Mucosa of gallbladder (tissue), 1 donor: ENCODE measurements at regions not wholly inside any gene's neighbourhood (a gene's known extent, or its start where the extent isn't known, plus 50 kb on each side); places are given as distances from the start of the nearest gene placed in this dataset.

Source experiments
- DNase-seq: peaks from one replicate; pipeline ENCODE4 v3.0.0-alpha.2; 2020; ENCODE audit warnings: low spot score
- donor health status: DM: no; HTN: no; CAD: no.

GRCh38 chr2:118565786-118566540 lies 281.5 kb downstream of the EN1 start:
- DNase-seq = no peak

- no peak for DNase-seq
Observed at GRCh38 chr2:118565301-118565700, 282.1 kb downstream of the EN1 start.

GRCh38 chr2:118562144-118562543 lies 285.3 kb downstream of the EN1 start:
- no peak for DNase-seq

- DNase-seq = no peak
Observed at GRCh38 chr2:118558846-118559245, 288.6 kb downstream of the EN1 start.

- DNase-seq = no peak
Observed at GRCh38 chr2:118557791-118558190, 289.7 kb downstream of the EN1 start.

GRCh38 chr2:118557016-118557415 lies 290.4 kb downstream of the EN1 start:
- DNase-seq = no peak

- DNase-seq = no peak
Observed at GRCh38 chr2:118554616-118555015, 292.8 kb downstream of the EN1 start.

- DNase-seq = no peak
Observed at GRCh38 chr2:118549503-118549902, 297.9 kb downstream of the EN1 start.

- no peak for DNase-seq
Observed at GRCh38 chr2:118548880-118549488, 298.5 kb downstream of the EN1 start.

- no peak for DNase-seq
Observed at GRCh38 chr2:118539290-118539689, 308.2 kb downstream of the EN1 start.

GRCh38 chr2:118536306-118536705 lies 311.1 kb downstream of the EN1 start:
- no peak for DNase-seq

- no peak for DNase-seq
Observed at GRCh38 chr2:118535818-118536212, 311.6 kb downstream of the EN1 start.

GRCh38 chr2:118535171-118535817 lies 312.2 kb downstream of the EN1 start:
- no peak for DNase-seq

- no peak for DNase-seq
Observed at GRCh38 chr2:118530976-118531375, 316.5 kb downstream of the EN1 start.

GRCh38 chr2:118529908-118530599 lies 317.4 kb downstream of the EN1 start:
- no peak for DNase-seq

- DNase-seq = no peak
Observed at GRCh38 chr2:118527571-118527970, 319.9 kb downstream of the EN1 start.

GRCh38 chr2:118525346-118525745 lies 322.1 kb downstream of the EN1 start:
- no peak for DNase-seq

- DNase-seq = no peak
Observed at GRCh38 chr2:118524911-118525310, 322.5 kb downstream of the EN1 start.

GRCh38 chr2:118523761-118524160 lies 323.7 kb downstream of the EN1 start:
- DNase-seq = no peak

GRCh38 chr2:118521960-118522359 lies 325.5 kb downstream of the EN1 start:
- DNase-seq = no peak

GRCh38 chr2:118521272-118521671 lies 326.2 kb downstream of the EN1 start:
- DNase-seq = no peak

GRCh38 chr2:118520246-118520645 lies 327.2 kb downstream of the EN1 start:
- no peak for DNase-seq

- DNase-seq = no peak
Observed at GRCh38 chr2:118519511-118519910, 327.9 kb downstream of the EN1 start.
